ENCODE measurements at regions not wholly inside any gene's neighbourhood (a gene's known extent, or its start where the extent isn't known, plus 50 kb on each side); places are given as distances from the start of the nearest gene placed in this dataset.

DNA sequence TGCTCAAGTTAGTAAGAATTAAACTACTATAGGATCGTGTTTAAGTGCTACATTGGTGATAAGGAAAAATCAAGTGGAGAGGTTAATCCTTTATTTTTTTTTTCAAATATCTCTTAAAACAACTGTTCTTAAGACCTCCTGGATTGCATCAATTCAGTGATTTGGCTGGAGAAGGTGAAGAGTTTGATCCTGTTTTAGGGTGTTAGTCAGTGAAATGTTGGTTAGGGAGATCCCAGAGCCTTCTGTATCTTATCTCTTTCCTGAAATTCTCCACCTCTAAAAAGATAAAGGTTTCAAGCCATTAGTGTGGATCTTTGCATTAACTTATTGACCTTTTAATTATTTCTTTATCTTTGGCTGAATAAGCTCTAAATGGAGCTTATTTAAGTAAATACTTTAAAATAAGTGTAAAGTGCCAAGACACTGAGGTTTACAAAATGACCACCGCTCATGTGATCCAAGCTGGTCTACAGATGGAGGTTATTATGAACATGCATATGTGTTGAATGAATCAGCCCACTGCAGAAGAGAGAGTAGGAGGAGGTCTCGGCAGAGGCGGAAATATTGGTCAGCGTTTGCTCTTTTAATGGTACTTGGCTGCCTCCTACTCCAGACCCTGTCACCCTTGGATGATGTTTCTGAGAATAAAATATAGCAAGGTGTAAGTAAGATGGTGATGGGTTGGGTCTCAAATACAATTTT, 51.8 kb upstream of the BMPER start:
- Histone ChIP-seq H3K27ac (ENCODE audit: low read length) (no peak overlapping the region), H3K4me2 (ENCODE audit: insufficient read depth, low read length) (no peak overlapping the region), H3K4me3 (ENCODE audit: low read depth in 1 of 2, low read length in 2 of 2) (no peak overlapping the region), H3K79me2 (ENCODE audit: insufficient read depth, low read length) (no peaks in the 10 kb centered on the region), H3K27me3 (ENCODE audit: insufficient read depth, low read length, poor library complexity) (no peaks in the 10 kb centered on the region), H3K9ac (ENCODE audit: low read depth, low read length) (no peak overlapping the region), H3K36me3 (ENCODE audit: insufficient read depth, low read length) (no peaks in the 10 kb centered on the region), H3K4me1 (ENCODE audit: insufficient read depth, low read length) (no peaks in the 10 kb centered on the region), H2AFZ (ENCODE audit: low read depth, low read length) (no peak overlapping the region), H4K20me1 (ENCODE audit: insufficient read depth, low read length) (no peaks in the 10 kb centered on the region), H3K9me3 (ENCODE audit: insufficient read depth, low read length, severe bottlenecking) (no peaks in the 10 kb centered on the region)
- DNase-seq: no peak
- ATAC-seq (ENCODE audit: insufficient read depth, low read depth): no peak
- no peak for TF ChIP-seq EZH2 (IDR thresholded peaks at IDR 0.05; ENCODE audit: borderline replicate concordance, low read depth, low read length, severe bottlenecking)
- TF ChIP-seq CTCF (IDR thresholded peaks at IDR 0.05; ENCODE audit: borderline replicate concordance, extremely low read depth, low read length, poor library complexity, severe bottlenecking): no peak

GRCh38 chr7:33854178-33854577, 51.2 kb upstream of the BMPER start:
- Histone ChIP-seq H3K4me3 (ENCODE audit: low read depth in 1 of 2, low read length in 2 of 2) (no peak overlapping the region), H3K4me1 (ENCODE audit: insufficient read depth, low read length) (no peaks in the 10 kb centered on the region), H3K79me2 (ENCODE audit: insufficient read depth, low read length) (no peaks in the 10 kb centered on the region), H3K27me3 (ENCODE audit: insufficient read depth, low read length, poor library complexity) (no peaks in the 10 kb centered on the region), H4K20me1 (ENCODE audit: insufficient read depth, low read length) (no peaks in the 10 kb centered on the region), H3K36me3 (ENCODE audit: insufficient read depth, low read length) (no peaks in the 10 kb centered on the region), H2AFZ (ENCODE audit: low read depth, low read length) (no peak overlapping the region), H3K4me2 (ENCODE audit: insufficient read depth, low read length) (no peak overlapping the region), H3K27ac (ENCODE audit: low read length) (no peak overlapping the region), H3K9me3 (ENCODE audit: insufficient read depth, low read length, severe bottlenecking) (no peaks in the 10 kb centered on the region), H3K9ac (ENCODE audit: low read depth, low read length) (no peak overlapping the region)
- ATAC-seq (ENCODE audit: insufficient read depth, low read depth) (no peak), DNase-seq (no peak)
- TF ChIP-seq CTCF (IDR thresholded peaks at IDR 0.05; ENCODE audit: borderline replicate concordance, extremely low read depth, low read length, poor library complexity, severe bottlenecking): no peak
- no peak for TF ChIP-seq EZH2 (IDR thresholded peaks at IDR 0.05; ENCODE audit: borderline replicate concordance, low read depth, low read length, severe bottlenecking)

DNA sequence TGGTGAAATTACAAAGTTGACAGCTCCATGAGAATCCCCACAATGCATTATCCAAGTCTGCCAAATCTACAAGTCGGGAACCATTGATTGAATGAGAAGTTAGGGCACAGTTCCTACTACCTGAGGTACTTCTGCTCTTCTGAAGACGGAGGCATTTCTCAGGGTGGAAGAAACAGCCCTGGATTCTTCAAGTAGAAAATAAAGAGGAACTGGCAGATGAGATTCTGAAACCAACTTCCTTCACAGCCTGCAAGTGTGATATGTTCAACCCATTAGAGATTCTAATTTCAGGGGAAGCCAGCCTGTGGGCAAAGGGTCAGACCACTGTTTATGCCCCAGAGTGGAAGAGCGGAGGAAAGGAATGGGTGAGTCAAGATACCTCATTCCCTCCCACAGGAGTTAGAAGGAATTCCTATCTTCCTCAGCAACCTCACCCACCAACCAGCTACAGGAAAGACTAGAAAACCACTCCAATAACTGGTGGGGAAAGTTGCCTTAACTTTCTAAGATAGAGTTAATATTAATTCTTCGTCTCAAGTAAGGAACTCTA, 50.5 kb upstream of the BMPER start:
- Histone ChIP-seq H3K27me3 (ENCODE audit: insufficient read depth, low read length, poor library complexity) (no peaks in the 10 kb centered on the region), H3K4me2 (ENCODE audit: insufficient read depth, low read length) (no peak overlapping the region), H3K36me3 (ENCODE audit: insufficient read depth, low read length) (no peaks in the 10 kb centered on the region), H3K4me3 (ENCODE audit: low read depth in 1 of 2, low read length in 2 of 2) (no peak overlapping the region), H3K4me1 (ENCODE audit: insufficient read depth, low read length) (no peaks in the 10 kb centered on the region), H3K27ac (ENCODE audit: low read length) (no peak overlapping the region), H4K20me1 (ENCODE audit: insufficient read depth, low read length) (no peaks in the 10 kb centered on the region), H2AFZ (ENCODE audit: low read depth, low read length) (no peak overlapping the region), H3K79me2 (ENCODE audit: insufficient read depth, low read length) (no peaks in the 10 kb centered on the region), H3K9ac (ENCODE audit: low read depth, low read length) (no peak overlapping the region), H3K9me3 (ENCODE audit: insufficient read depth, low read length, severe bottlenecking) (no peaks in the 10 kb centered on the region)
- TF ChIP-seq CTCF (IDR thresholded peaks at IDR 0.05; ENCODE audit: borderline replicate concordance, extremely low read depth, low read length, poor library complexity, severe bottlenecking): no peak
- no peak for TF ChIP-seq EZH2 (IDR thresholded peaks at IDR 0.05; ENCODE audit: borderline replicate concordance, low read depth, low read length, severe bottlenecking)
- no peak for ATAC-seq (ENCODE audit: insufficient read depth, low read depth)
- no peak for DNase-seq
